Tibial artery (tissue), 4 donors: ENCODE measurements at regions not wholly inside any gene's neighbourhood (a gene's known extent, or its start where the extent isn't known, plus 50 kb on each side); places are given as distances from the start of the nearest gene placed in this dataset.

Experiments
- DNase-seq, 2 donors: peaks; one replicate each; pipeline ENCODE4 v3.0.0-alpha.2; 2019
- H3K27ac ChIP-seq, 2 donors: fragments of 200-600 bp; sonication (generic) in 1 of 2; 1 replicate in 1 of 2; 2 replicates in 1 of 2; pipeline ENCODE4 v1.5.1; 2018 to 2019; ENCODE audit warnings: mild to moderate bottlenecking in 1 of 2
- H3K27me3 ChIP-seq, 2 donors: fragments of 200-600 bp; sonication (generic) in 1 of 2; one replicate each; pipeline versions ENCODE4 v1.5.1 to v1.6.0; 2016 to 2019
- H3K36me3 ChIP-seq, 3 donors: fragments of 200-600 bp; sonication (generic) in 2 of 3; one replicate each; pipeline ENCODE4 v1.5.1; 2016 to 2019; ENCODE audit warnings: mild to moderate bottlenecking in 2 of 3
- H3K4me1 ChIP-seq, 4 donors: fragments of 200-600 bp; sonication (generic) in 2 of 4; 1 replicate in 3 of 4; 2 replicates in 1 of 4; pipeline ENCODE4 v1.5.1; 2016 to 2019
- H3K4me3 ChIP-seq, 2 donors: fragments of 200-600 bp; sonication (generic) in 1 of 2; 1 replicate in 1 of 2; 2 replicates in 1 of 2; pipeline ENCODE4 v1.5.1; 2018 to 2019; ENCODE audit warnings: mild to moderate bottlenecking in 2 of 2
- H3K9me3 ChIP-seq, 3 donors: fragments of 200-600 bp; sonication (generic) in 1 of 3; one replicate each; pipeline ENCODE4 v1.5.1; 2016 to 2019
- intact Hi-C: fragments of 100-400 bp; cut with DNase I; formaldehyde crosslinking; loops from one replicate; pipeline ENCODE4 v1.15.0; 2023; ENCODE audit warnings: low total_unique reads
- TF ChIP-seq, protein P1 (sequence below), 2 experiments: fragments of 200-600 bp in 1 of 2; fragments of 450-650 bp in 1 of 2; IDR thresholded peaks; one replicate each; pipeline ENCODE4 v1.5.1; 2017 to 2019; ENCODE audit warnings: antibody characterized with exemption in 2 of 2, mild to moderate bottlenecking in 1 of 2, moderate library complexity in 1 of 2

GRCh38 chr9:84436386-84437109 is 96.0 kb upstream of the SLC28A3 start:
- TF ChIP-seq, protein P1, sequence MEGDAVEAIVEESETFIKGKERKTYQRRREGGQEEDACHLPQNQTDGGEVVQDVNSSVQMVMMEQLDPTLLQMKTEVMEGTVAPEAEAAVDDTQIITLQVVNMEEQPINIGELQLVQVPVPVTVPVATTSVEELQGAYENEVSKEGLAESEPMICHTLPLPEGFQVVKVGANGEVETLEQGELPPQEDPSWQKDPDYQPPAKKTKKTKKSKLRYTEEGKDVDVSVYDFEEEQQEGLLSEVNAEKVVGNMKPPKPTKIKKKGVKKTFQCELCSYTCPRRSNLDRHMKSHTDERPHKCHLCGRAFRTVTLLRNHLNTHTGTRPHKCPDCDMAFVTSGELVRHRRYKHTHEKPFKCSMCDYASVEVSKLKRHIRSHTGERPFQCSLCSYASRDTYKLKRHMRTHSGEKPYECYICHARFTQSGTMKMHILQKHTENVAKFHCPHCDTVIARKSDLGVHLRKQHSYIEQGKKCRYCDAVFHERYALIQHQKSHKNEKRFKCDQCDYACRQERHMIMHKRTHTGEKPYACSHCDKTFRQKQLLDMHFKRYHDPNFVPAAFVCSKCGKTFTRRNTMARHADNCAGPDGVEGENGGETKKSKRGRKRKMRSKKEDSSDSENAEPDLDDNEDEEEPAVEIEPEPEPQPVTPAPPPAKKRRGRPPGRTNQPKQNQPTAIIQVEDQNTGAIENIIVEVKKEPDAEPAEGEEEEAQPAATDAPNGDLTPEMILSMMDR (IDR thresholded peaks at IDR 0.05) = no peak
- Histone ChIP-seq H3K9me3 (no peaks in the 10 kb centered on the region), H3K4me1 (peaks cover 0 to 5% (median 0%) of the 10 kb centered on the region in 4 donors), H3K27me3 (no peaks in the 10 kb centered on the region), H3K27ac (no peak overlapping the region), H3K4me3 (no peak overlapping the region), H3K36me3 (no peaks in the 10 kb centered on the region)
- DNase-seq = peak in 1 of 2 donors; percentile 34
- intact Hi-C loops = no loop called here

DNA sequence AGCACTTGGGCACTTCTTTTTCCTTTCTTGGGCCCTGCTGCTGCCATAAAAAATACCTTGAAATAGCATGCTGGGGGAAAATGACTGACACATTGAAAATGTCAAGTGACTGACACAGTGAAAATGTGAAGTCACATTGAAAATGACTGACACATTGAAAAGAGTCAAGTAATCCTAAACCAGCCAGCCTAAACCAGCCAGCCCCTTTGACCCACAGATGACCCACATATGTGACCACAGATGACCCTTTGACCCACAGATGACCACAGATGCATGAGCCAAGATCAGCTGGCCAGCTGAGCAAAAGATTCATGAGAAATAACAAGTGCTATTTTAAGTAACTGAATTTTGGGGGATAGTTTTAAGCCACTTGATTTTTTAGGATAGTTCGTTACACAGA is 97.8 kb upstream of the SLC28A3 start:
- H3K27me3 ChIP-seq = no peaks in the 10 kb centered on the region
- H3K27ac ChIP-seq = no peak overlapping the region
- TF ChIP-seq, protein P1 (IDR thresholded peaks at IDR 0.05) = no peak
- no peak for DNase-seq
- H3K4me1 ChIP-seq = peaks cover 0 to 5% (median 0%) of the 10 kb centered on the region in 4 donors
- H3K9me3 ChIP-seq = no peaks in the 10 kb centered on the region
- H3K36me3 ChIP-seq = no peaks in the 10 kb centered on the region
- intact Hi-C loops = no loop called here
- H3K4me3 ChIP-seq = no peak overlapping the region

DNA sequence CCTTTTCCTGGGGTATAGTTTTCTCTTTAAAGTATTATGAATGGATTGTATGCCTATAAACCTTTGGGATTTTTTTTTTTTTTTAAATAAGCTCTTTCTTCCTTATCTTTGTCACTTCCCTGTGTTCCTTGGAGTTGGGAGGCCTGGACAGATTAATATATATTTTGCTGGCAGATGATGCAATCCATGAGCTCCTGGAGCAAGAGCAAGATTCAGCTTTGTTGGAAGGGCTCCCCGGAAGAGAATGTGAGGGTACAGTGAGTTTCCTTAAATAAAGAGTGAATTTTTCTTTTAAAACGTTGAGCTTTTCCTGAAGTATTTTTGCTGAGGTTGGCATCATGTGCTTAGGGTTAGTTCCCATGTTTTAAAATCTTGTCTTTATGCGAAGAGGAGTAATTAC is 98.7 kb upstream of the SLC28A3 start:
- DNase-seq = no peak
- Histone ChIP-seq H3K36me3 (no peaks in the 10 kb centered on the region), H3K9me3 (no peaks in the 10 kb centered on the region), H3K4me1 (peaks cover 0 to 5% (median 0%) of the 10 kb centered on the region in 4 donors), H3K4me3 (no peak overlapping the region), H3K27ac (no peak overlapping the region), H3K27me3 (no peaks in the 10 kb centered on the region)
- intact Hi-C loops = no loop called here
- TF ChIP-seq, protein P1 (IDR thresholded peaks at IDR 0.05) = no peak

DNA sequence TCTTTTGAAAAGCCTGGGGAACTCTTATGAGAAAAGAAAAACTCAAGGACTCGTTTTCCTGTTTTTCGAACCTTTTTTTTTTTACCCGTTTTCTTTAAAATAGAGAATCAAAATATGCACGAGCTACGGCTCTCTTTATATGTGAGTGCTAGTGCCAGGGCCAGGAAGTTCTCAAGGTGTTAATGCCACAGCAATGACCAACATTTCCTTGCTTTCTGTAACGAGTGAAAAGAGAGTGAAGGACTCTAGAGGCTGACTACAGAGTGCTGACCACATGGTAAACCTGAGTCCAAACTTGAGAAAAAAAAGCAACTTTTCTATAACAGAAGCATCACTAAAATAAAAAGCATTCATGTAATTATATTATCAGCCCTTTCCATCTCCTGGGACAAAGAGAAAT is 102.2 kb upstream of the SLC28A3 start:
- H3K36me3 ChIP-seq = no peaks in the 10 kb centered on the region
- no peak for DNase-seq
- intact Hi-C loops = no loop called here

GRCh38 chr9:84445737-84446136 is 105.2 kb upstream of the SLC28A3 start:
- no peaks in the 10 kb centered on the region for H3K36me3 ChIP-seq
- no peaks in the 10 kb centered on the region for H3K9me3 ChIP-seq
- no peaks in the 10 kb centered on the region for H3K27me3 ChIP-seq
- H3K4me3 ChIP-seq = no peak overlapping the region
- DNase-seq = no peak
- TF ChIP-seq, protein P1 (IDR thresholded peaks at IDR 0.05) = no peak
- H3K4me1 ChIP-seq = no peaks in the 10 kb centered on the region
- H3K27ac ChIP-seq = no peak overlapping the region
- intact Hi-C loops = no loop called here

More for the DNA sequence above, 102.2 kb upstream of the SLC28A3 start:
- Histone ChIP-seq H3K4me1 (no peaks in the 10 kb centered on the region), H3K4me3 (no peak overlapping the region), H3K27me3 (no peaks in the 10 kb centered on the region), H3K27ac (no peak overlapping the region), H3K9me3 (no peaks in the 10 kb centered on the region)
- TF ChIP-seq, protein P1 (IDR thresholded peaks at IDR 0.05) = no peak
